GM04503 (cell line): ENCODE measurements at regions not wholly inside any gene's neighbourhood (a gene's known extent, or its start where the extent isn't known, plus 50 kb on each side); places are given as distances from the start of the nearest gene placed in this dataset.
A peak's percentile ranks its signal among the peaks of the same experiment; 100 is the strongest.
"Not testable (repeated sequence)": the region's sequence is repeated elsewhere in the genome, so short reads cannot be mapped to it uniquely, and the experiment has no call there.

Source experiments
- DNase-seq: peaks from one replicate; pipeline ENCODE4 v3.0.0-alpha.2; 2012; ENCODE audit warnings: low read depth

DNA sequence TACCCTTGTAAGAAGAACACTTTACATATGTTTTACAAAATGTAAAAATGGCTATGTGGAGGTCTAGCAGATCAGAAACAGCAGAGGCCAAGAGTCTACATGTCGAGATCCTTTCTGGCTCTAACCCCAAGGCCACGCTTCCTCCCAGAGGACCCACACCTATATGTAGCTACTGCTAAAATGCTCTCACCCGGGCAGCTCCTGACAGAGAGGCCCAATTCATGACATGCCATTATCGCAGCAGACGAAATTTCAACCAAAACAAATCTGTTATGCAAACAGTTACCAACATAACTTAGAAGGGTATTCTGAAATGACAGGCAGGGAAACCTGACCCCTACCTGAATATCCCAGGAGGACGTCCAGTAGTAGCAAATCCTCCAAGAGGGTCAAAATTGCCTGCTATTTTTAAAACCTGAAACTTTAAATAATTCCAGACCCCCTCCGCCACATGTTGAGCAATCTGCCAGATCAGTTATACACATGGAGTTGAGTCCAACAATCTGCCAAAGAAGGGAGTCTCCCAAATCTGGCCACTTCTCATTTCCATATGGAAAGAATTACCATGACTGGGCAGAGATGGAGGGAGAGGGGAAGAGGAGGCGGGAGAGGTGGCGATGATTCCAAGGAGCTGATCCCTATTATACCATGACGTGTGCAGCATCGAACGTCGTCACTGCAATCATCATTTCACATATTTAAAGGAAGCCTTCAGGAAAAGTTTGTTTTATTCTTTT is 192.9 kb upstream of the TBL1X start:
- no peak for DNase-seq

DNA sequence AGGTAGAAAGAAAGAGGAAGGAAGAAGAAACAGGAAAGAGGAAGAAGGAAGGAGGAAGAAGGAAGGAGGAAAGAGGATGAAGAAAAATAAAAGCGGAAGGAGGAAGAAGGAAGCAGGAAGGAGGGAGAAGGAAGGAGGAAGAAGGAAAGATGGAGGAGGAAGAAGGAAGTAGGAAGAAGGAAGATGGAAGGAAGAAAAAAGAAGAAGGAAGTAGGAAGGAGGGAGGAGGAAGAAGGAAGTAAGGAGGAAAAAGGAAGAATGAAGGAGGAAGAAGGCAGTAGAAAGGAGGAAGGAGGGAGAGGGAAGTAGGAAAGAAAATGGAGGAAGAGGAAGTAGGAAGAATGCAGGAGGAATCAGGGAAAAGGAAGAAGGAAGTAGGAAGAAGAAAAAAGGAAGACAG is 191.1 kb upstream of the TBL1X start:
- no peak for DNase-seq

DNA sequence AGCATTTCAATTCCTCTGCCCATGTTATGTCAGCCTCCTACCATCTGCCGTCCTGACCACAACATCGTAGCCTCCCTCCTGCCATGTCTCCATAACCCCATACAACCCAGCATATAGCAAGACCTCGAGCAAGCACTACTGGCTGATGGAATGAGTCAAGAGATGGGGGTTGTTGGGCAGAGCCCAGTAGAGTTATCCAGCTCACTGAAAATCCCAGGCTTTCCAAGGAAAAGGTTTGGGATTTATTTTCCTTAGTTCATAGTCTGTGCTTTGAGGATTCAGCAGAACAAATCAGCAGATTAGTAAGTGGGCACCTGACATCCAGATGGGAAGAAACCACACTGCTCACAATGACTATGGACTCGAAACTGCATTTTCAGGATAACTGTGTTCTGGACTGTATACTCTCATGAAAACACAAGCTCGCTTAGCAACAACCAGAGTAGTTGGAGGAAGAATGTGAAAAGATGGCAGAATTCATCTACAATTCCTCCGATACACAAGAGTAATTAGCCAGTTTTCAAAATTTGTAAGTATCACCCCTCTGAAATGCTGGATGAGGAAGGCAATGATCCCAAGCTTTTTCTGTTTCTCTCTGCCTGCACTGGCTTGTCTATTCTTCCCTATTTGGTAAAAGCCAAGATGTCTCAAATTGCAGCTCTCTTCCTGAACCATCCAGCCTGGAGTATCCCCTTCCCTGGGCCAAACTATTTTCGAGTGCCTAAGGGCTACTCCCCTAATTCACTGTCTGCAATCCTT is 186.2 kb upstream of the TBL1X start:
- peak; percentile 15 for DNase-seq

DNA sequence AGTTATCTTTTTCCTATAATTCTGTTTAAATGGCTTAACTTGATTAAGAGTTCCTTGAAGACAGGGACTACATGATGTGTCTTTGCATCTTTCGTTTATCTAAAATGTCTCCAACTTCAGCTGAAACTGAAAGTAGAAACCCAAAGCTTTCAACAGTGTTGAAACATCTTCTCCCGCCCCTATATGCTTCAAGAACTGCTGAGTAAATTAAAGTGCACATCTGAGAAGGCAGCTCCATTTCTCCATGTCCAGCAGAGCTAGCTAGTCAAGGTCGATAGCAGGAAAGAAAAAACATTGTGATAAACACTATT is 185.7 kb upstream of the TBL1X start:
- no peak for DNase-seq

DNA sequence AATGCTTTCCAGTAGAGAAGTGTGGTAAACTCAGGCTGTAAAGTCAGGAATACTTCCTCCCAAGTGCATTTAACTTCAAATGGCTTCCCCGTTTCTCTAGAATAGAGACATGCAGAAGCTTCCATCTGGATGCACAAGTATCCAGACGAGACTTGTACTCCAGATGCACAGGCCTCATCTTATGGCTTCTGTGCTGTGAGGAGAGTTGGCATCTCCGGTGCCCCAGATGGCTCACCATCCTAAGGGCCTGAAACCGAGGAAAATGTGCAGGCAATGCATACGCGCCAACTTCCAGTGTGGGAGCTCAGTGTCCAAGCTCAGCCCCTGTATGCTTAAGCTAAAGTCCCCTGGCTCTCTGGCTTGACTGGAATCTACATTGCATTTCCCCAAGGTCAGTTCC is 184.0 kb upstream of the TBL1X start:
- DNase-seq, result no peak

DNA sequence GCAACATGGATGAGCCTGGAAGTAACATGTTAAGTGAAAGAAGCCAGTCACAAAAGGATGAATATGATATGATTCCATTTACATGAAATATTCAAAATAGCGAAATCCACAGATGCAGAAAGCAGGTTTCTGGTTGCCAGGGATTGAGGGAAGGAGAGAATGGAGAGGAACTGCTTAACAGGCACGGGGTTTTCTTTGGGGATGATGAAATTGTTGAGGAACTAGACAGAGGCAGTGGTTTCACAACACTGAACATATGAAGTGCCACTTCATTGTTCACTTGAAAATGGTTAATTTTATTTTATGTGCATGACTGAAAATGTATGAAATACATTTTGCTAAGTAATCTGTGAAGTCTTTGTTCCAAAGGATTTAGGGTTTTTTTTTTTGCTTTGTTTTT is 182.5 kb upstream of the TBL1X start:
- DNase-seq, result no peak

DNA sequence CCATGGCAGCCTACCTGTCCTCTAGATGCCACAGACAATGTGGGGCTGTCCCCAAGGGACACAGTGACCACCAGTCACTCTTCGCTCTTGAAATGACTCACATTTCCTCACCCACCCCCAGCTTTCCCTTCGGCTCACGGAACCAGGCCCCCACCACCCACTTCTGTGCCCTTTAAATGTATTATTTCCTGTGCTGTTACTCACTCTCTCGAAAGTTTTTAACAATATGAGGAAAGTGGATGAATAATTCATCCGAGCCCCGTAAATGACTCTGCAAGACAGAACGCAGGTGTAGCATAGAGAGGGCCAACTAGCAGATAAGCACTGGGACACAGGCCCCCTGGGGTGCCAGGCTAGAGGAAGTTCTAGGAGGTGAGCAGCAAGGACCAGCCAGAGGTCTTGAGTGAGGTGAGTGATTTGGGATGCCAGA is 179.5 kb upstream of the TBL1X start:
- DNase-seq, result no peak

DNA sequence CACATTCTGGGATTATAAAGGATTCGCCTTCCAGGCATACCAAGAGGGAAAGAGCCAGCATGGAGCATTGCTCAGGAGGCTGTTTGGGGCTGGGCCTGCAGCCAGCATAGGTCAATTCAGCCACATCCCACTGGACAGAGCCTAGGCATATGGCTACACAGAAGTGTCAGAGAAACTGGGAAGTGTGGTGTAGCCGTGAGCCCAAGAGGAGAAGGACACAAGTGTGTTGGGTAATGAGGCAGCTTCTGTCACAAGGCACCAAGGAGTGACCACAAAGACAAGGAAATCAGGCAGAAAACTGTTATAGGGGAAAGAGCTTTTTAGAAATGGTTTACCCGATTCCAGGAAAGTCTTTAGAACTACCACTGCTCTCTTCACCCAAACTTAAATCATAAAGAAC is 178.6 kb upstream of the TBL1X start:
- no peak for DNase-seq

DNA sequence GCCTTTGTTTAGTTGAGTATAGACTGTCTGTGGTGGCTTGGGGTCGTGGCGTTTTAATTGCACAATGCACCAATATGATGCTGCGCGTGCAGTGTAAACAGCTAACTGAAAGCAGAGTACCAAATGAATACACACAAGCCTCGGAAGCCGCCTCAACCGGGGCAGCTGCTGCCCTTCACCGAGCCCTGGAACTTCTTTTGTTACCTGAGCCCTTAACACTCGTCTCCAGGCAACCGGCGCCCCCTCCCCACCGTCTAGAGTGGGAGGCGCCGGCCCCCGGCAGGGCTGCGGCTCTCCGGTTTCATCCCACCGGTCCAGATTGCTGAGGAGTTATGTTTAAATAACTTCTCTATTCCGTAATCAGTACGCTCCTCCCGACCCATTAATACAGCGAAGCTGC is 173.2 kb upstream of the TBL1X start:
- DNase-seq, result no peak

DNA sequence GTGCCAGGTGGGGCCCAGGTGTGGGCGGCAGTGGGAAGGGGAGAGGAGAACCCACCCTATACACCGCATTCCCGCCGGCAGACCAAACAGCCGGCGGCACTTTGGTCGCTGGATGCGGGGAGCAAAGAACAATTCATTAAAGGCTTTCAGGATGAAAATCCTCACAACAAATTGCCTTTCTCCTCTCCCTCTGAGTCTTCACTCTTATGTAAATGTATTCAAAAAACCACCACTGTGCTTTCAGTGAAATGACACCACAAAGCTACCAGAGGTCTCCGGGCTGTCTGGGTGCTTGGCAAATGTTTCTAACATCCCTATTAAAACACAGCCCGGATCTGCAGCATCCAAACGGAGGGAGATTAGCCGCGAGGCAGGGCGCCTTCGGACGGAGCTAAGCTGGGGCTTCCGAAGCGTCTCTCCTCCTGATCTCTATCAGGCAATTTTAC is 171.8 kb upstream of the TBL1X start:
- DNase-seq, result no peak

DNA sequence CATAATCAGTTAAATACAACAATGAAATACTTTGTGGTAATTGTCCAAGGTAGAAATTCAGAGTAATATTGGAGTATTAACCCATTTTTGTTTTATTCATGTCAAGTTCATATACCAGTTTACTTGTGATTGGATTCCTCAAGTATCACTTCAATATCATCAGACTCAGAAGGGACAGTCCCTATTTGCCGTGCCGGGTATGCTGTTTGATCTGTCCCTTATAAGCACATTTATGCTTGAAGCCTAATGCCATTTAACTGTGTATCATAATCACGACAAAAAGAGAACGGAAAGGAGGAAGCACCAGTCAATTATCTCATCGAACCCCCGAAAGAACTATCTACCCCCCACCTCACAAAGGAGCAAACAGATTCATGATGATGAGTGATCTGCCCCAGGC is 171.0 kb upstream of the TBL1X start:
- DNase-seq, result no peak

DNA sequence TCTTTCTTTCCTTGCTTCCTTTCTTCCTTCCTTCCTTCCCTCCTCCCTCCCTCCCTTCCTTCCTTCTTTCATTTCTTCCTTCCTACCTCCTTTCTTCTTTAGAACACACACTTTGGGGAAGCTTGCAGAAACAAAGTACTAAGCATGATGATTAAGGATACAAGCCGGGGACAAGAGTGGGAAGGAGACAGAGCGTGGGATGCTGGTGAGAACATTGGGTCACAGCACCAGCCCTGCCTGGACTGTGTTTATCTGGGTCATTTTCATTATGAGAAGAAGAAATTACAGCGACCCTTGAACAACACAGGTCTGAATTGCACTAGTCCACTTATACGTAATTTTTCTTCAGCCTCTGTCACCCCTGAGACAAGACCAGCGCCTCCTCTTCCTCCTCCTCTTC is 169.3 kb upstream of the TBL1X start:
- no peak for DNase-seq

DNA sequence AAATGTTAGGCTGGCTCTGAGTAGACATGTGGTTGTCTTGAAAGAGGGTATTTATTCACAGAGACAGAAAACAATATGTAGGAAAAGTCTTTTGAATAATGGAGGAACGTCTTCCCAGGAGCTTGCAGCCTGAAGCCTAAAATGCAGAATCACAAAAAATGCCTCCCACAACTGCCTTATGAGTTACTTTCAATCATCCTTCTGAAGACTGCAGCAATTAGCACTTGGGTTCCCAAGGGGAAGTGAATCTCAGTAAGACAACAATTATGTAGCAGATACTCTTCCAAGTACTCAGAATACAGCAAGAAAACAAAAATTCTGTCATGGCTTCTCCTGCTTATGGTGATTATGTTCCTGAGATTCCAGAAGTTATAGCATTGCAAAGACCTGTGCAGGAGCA is 166.6 kb upstream of the TBL1X start:
- DNase-seq, result no peak

DNA sequence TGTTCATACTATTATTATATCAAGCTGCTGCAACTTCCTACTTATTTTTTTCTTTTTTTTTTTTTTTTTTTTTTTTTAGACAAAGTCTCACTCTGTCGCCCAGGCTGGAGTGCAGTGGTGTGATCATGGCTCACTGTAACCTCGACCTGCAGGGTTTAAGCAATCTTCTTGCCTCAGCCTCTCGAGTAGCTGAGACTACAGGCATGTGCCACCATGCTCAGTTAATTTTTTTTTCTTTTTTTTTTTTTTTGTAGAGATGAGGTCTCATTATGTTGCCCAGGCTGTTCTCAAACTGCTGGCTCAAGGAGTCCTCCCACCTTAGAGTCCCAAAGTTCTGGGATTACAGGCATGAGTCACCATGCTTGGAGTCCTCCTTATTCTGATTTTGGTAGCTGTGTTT is 165.2 kb upstream of the TBL1X start:
- not testable (repeated sequence) for DNase-seq

DNA sequence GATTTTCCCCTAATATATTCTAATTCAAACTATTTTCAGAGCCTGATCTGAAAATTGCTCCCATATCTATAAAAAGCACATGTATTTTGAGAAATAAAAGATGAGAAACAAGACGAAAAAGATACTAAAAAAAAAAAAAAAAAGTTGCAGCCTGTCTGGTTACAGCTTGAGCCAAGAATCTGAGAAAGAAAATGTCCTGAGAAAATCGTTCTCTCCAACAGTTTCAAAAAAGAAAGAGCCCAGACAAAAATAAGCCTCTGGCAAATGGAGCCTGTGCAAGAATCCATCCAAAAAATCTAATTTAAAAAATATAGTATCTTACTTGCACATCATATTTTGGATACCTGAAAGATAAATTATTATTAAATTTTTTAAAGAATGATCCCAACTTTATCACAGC is 163.0 kb upstream of the TBL1X start:
- DNase-seq, result no peak

DNA sequence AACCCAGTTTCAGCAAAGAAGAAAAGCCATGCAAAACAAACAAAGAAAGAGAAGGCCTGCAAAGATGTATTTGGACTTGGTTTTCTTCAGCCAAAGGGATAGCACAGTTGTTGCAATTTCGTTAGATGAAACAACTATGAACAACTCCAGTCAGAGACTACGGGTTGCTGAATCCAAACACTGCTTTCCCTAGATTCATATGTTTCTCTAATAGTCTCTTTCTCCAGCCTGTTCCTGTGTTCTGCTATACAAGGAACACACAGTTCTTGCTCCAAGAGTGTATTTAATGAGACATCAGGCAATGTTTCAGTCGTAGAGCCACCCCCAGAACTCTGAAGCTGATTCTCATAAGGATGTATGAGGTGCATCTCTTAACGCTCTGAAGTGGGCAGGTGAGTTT is 162.5 kb upstream of the TBL1X start:
- no peak for DNase-seq

DNA sequence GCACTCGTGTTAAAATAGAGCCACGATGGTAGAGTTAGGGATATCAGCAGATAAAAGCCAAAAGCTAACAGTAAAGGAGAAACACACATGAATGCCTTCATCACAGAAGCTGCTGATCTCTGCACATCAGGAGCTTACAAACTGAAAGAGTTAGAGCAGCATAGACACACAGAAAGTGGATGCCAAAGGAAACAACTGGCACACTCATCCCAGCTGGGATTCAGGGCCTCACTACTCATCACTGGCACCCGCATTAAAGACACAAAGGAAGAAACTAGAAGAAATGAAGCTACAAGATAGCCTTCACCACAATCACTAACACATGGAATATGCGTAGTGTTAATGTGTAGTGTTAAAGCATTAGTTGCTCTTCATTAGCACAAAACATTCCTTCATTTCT is 156.4 kb upstream of the TBL1X start:
- DNase-seq, result no peak

DNA sequence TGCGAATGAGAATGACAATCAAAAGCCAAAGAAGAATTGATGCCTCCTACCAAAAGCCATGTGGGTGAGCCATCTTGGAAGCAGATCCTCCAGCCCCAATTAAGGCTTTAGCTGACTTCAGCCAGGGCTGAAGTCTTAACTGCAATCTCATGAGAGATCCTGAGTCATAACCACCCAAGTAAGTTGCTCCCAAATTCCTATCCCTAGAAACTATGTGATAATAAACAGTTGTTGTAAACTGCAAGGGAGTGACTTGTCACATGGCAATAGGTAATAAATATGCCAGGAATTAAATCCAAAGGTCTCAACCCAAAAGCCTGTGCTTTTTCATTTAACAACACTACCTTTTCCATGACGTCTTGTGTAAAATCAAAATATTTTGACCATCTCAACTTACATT is 154.2 kb upstream of the TBL1X start:
- peak; percentile 60 for DNase-seq

DNA sequence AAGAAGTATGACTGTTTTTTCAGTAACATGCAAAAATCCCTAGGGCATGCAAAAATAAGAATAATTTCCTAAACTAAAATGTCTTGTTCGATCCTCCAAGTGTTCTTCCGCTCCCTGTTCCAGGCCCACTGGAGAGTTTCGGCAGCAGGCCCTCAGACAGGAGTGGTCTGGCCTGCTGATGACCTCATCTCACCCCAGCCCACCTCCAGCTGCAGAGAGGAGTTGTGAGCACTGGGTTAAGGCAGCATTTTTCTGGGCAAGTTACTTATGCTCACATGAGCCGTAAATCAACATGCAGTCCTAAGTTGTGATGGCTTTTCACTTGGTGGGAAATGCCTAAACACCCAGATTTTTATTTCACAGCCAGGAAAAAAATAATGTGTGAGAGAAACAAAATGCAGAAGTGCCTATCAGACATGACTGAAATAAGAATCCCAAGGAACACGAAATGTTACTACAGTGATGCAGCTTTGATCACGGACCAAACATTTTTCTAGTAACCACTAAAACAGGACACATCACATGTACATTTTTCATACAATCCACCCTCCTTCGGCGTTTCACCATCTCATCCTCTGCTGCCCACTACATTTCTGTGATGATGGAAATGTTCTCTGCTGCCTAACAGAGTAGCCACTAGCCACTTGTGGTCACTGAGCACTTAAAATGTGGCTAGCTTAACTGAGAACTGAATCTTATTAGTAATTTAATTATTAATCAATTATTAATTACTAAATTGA is 153.3 kb upstream of the TBL1X start:
- DNase-seq, result peak; percentile 21

DNA sequence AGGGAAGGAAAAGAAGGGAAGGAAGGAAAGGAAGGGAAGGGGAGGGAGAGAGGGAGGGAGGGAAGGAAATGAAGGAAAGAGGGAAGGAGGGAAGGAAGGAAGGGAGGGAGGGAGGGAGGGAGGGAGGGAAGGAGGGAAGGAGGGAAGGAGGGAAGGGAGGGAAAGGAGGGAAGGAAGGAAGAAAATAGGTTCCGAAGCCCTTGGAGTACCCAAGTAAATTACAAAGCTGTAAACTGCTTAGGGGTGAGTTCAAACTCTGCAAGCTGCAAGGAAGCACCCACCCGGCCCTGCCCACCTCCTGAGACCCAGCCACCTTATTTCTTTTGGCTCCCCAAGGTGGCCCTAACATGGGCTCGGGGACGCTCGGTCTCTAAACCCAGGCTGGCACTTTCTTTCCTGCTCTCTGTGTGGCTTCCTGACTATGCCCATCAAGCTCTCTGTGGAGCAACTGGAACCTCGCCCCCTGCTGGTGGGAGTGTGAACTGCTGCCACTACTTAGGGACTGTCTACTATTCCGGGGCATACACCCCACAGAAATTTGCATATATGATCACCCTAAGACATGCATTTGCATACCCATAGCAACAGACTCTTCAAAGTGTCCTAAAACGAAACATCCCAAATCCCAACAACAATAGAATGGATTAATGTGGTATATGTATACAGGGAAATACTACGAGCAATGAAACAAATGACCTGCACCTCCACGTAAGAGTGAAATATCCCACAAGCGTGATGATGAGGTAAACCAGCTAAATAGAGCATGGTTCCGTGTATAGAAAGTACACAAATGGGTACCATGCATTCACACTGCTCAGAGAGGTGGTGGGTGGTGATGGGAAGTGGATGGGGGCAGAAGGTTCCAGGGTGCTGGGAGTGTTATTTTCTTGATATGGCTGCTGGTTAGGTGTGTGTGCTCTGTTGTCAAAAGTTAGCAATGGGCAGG is 151.7 kb upstream of the TBL1X start:
- DNase-seq, result no peak

DNA sequence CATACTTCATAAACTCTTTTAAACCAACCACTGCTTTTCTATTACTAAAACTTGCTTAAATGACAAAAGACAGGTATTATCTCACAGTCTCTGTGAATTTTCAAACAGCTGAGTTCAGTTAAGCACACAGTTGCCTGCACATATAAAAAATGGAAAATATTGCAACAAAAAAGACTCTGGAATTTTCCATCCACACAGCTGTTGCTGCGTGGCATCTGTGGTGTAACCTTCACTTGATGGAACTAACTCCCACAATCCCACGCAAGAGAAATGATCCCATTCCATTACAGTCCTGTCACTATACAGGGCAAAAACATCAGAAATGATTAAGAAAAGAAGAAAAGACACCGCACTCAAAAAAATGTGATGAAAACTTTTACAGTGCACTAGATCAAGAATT is 149.8 kb upstream of the TBL1X start:
- no peak for DNase-seq

DNA sequence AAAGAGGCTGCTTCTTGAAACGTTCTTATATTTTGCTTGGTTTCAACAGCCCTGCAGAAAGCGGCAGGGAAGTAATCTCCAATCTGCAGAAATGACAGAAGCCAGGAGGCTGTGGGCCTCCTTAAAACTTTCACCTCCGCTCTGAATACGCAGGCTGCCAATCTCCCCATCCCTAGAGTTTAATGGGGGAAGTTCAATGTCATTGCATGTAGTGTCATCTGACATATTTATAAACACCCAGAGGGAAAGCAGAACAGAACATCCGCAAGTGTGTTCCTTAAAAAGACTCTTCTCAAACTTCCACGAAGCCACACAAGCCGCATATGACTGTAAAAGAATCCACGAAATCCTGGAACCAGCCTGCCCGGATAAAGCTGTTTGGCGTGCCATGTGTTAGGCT is 148.8 kb upstream of the TBL1X start:
- no peak for DNase-seq
